Lung (tissue), 11 donors: ENCODE measurements at regions not wholly inside any gene's neighbourhood (a gene's known extent, or its start where the extent isn't known, plus 50 kb on each side); places are given as distances from the start of the nearest gene placed in this dataset.
"Not testable (repeated sequence)": the region's sequence is repeated elsewhere in the genome, so short reads cannot be mapped to it uniquely, and the experiment has no call there.

ENCODE experiments used
- ATAC-seq: fragments of 200-7000 bp; cut with Tn5 transposase; one replicate; pipeline ENCODE4 v1.9.1; 2020; ENCODE audit warnings: moderate number of reproducible peaks; ENCODE audit not compliant: insufficient read depth, low FRiP score
- DNase-seq, 3 donors: peaks; one replicate each; pipeline ENCODE4 v3.0.0-alpha.2; 2013 to 2017
- H3K27ac ChIP-seq, 2 donors: one replicate each; pipeline ENCODE4 v1.5.1; 2013; ENCODE audit warnings: mild to moderate bottlenecking in 2 of 2, moderate library complexity in 2 of 2, control low read depth in 1 of 2, inconsistent platforms in 1 of 2, low read depth in 1 of 2, low read length in 1 of 2
- H3K27me3 ChIP-seq, 3 donors: one replicate each; pipeline ENCODE4 v1.5.1; 2013; ENCODE audit warnings: low read length in 2 of 3; ENCODE audit not compliant: control insufficient read depth in 3 of 3, insufficient read depth in 3 of 3
- H3K36me3 ChIP-seq, 4 donors: one replicate each; pipeline ENCODE4 v1.5.1; 2013; ENCODE audit warnings: low read length in 4 of 4, mild to moderate bottlenecking in 1 of 4, moderate library complexity in 1 of 4; ENCODE audit not compliant: control insufficient read depth in 4 of 4, insufficient read depth in 4 of 4
- H3K4me1 ChIP-seq, 5 donors: one replicate each; pipeline ENCODE4 v1.5.1; 2013; ENCODE audit warnings: low read length in 5 of 5, mild to moderate bottlenecking in 2 of 5, moderate library complexity in 1 of 5; ENCODE audit not compliant: control insufficient read depth in 5 of 5, insufficient read depth in 5 of 5
- H3K4me3 ChIP-seq: one replicate; pipeline ENCODE4 v1.5.1; 2013; ENCODE audit warnings: mild to moderate bottlenecking, control low read depth, moderate library complexity
- H3K9ac ChIP-seq, 2 donors: one replicate each; pipeline ENCODE4 v1.5.1; 2013; ENCODE audit warnings: low read length in 2 of 2, control low read depth in 1 of 2; ENCODE audit not compliant: insufficient read depth in 1 of 2
- H3K9me3 ChIP-seq, 4 donors: one replicate each; pipeline ENCODE4 v1.5.1; 2013; ENCODE audit warnings: low read length in 3 of 4, mild to moderate bottlenecking in 1 of 4, moderate library complexity in 1 of 4; ENCODE audit not compliant: control insufficient read depth in 4 of 4, insufficient read depth in 3 of 4
- WGBS, 2 donors: extraction: QIAGEN DNeasy Blood & Tissue Kit; methylation state at CpG; one replicate each; pipeline ENCODE4 v1.1.7; 2013; 5-methylcytosine and 5-hydroxymethylcytosine counted together
- TF ChIP-seq, protein P1 (sequence below): IDR thresholded peaks from 2 replicates; pipeline ENCODE4 v1.5.1; 2012; ENCODE audit warnings: mild to moderate bottlenecking; ENCODE audit errors: control extremely low read depth, extremely low read depth
- donor health status: control.
- donor health status: control.
- donor health status: Bipolar disorder and iron deficiency.
- donor health status: healthy.
- donor health status: DM: yes; HTN: yes; CAD: no.

DNA sequence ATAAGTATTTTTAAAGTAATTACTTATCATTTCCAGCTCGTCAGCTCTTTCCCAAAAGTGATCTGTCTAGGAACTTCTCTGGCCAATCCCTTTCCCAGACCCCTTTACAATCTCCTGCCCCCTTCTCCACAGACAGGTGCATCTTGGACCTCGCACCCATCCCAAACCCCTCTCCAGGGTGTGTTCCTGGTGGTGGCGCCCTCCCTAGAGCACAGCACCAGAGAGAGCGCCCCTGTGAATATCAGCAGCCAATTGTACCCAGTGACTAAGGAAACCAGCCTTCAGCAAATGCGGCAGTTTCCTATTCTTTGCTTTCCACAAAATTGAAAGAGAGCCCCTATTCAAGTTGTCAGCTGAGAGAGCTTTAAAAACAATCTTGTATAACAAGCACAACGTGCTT, 157.7 kb downstream of the RNASET2 start:
- H3K4me3 ChIP-seq, result no peak overlapping the region
- 78 to 84% methylated on average over 6 of the region's 6 CpGs for WGBS, 2 donors
- no peak overlapping the region for H3K27ac ChIP-seq
- H3K27me3 ChIP-seq, result no peaks in the 10 kb centered on the region
- no peaks in the 10 kb centered on the region for H3K36me3 ChIP-seq
- TF ChIP-seq, protein P1, sequence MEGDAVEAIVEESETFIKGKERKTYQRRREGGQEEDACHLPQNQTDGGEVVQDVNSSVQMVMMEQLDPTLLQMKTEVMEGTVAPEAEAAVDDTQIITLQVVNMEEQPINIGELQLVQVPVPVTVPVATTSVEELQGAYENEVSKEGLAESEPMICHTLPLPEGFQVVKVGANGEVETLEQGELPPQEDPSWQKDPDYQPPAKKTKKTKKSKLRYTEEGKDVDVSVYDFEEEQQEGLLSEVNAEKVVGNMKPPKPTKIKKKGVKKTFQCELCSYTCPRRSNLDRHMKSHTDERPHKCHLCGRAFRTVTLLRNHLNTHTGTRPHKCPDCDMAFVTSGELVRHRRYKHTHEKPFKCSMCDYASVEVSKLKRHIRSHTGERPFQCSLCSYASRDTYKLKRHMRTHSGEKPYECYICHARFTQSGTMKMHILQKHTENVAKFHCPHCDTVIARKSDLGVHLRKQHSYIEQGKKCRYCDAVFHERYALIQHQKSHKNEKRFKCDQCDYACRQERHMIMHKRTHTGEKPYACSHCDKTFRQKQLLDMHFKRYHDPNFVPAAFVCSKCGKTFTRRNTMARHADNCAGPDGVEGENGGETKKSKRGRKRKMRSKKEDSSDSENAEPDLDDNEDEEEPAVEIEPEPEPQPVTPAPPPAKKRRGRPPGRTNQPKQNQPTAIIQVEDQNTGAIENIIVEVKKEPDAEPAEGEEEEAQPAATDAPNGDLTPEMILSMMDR, result no peak
- H3K9me3 ChIP-seq, result no peaks in the 10 kb centered on the region
- DNase-seq (peak in 1 of 3 donors; percentile 17), ATAC-seq (no peak)
- no peak overlapping the region for H3K9ac ChIP-seq
- H3K4me1 ChIP-seq, result no peaks in the 10 kb centered on the region

DNA sequence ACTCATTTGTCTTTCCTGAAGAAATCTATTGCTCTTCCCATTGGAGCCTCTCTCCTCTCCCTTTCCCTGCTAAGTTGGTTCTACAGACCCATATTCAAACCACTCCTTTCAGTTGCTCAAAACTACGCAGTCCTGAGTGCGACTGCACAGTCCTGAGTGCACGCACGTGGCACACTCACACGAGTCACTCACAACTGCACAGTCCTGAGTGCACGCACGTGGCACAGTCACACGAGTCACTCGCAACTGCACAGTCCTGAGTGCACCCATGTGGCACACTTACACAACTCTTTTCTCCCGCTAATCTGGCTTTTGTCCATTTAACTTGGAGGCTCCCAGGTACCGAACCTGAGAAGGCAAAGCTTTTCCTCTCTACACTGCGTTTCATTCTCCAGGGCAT, 159.7 kb downstream of the RNASET2 start:
- H3K4me3 ChIP-seq, result no peak overlapping the region
- H3K9me3 ChIP-seq, result no peaks in the 10 kb centered on the region
- no peak overlapping the region for H3K9ac ChIP-seq
- no peak overlapping the region for H3K27ac ChIP-seq
- no peaks in the 10 kb centered on the region for H3K27me3 ChIP-seq
- H3K36me3 ChIP-seq, result no peaks in the 10 kb centered on the region
- TF ChIP-seq, protein P1, result no peak
- no peaks in the 10 kb centered on the region for H3K4me1 ChIP-seq
- DNase-seq (no peak), ATAC-seq (no peak)
- 91 to 93% methylated on average over 12 of the region's 12 CpGs for WGBS, 2 donors

DNA sequence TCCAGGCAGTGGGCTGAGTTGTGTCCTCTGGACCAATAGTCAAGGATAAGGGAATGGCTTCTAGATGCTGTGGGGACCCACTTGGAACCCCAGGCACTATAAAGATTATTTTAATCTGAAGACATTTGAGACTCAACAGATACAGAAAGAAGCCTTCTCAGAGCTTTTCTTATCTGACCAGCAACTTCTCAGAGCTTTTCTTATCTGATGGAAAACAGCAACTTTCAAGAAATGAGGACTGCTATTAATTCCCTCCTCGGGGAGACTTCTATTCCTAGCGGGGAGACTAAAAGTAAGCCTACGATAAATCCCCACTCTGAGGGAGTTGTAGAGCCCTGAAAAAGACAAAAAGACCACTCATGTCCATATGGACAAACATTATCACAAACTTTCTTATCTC, 160.5 kb downstream of the RNASET2 start:
- DNase-seq (no peak), ATAC-seq (no peak)
- no peaks in the 10 kb centered on the region for H3K9me3 ChIP-seq
- 63 to 70% methylated on average over 3 of the region's 3 CpGs for WGBS, 2 donors
- no peaks in the 10 kb centered on the region for H3K4me1 ChIP-seq
- no peak overlapping the region for H3K9ac ChIP-seq
- H3K4me3 ChIP-seq, result no peak overlapping the region
- H3K27ac ChIP-seq, result no peak overlapping the region
- H3K27me3 ChIP-seq, result no peaks in the 10 kb centered on the region
- TF ChIP-seq, protein P1, result no peak
- no peaks in the 10 kb centered on the region for H3K36me3 ChIP-seq

DNA sequence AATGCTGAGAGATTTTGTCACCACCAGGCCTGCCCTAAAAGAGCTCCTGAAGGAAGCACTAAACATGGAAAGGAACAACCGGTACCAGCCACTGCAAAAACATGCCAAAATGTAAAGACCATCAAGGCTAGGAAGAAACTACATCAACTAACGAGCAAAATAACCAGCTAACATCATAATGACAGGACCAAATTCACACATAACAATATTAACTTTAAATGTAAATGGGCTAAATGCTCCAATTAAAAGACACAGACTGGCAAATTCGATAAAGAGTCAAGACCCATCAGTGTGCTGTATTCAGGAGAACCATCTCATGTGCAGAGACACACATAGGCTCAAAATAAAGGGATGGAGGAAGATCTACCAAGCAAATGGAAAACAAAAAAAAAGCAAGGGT, 163.8 kb upstream of the RPS6KA2 start:
- not testable (repeated sequence) for DNase-seq, H3K4me1 ChIP-seq, H3K9me3 ChIP-seq, H3K27me3 ChIP-seq, H3K36me3 ChIP-seq, H3K4me3 ChIP-seq, H3K9ac ChIP-seq, ATAC-seq, H3K27ac ChIP-seq
- 91% methylated on average over 3 of the region's 3 CpGs; no CpG with 5 or more reads in 1 of the 2 donors for WGBS, 2 donors

- not testable (repeated sequence) for H3K4me3 ChIP-seq, H3K9ac ChIP-seq, H3K4me1 ChIP-seq, H3K36me3 ChIP-seq, H3K27me3 ChIP-seq, ATAC-seq, H3K27ac ChIP-seq, H3K9me3 ChIP-seq, DNase-seq
- 90 to 94% methylated on average over 18 to 22 of the region's 22 CpGs for WGBS, 2 donors
Observed at GRCh38 chr6:166788846-166789529, 161.9 kb upstream of the RPS6KA2 start.
